UCSD-AML1 (cell line): ENCODE measurements at regions not wholly inside any gene's neighbourhood (a gene's known extent, or its start where the extent isn't known, plus 50 kb on each side); places are given as distances from the start of the nearest gene placed in this dataset.

Experiments
- DNase-seq: peaks from one replicate; lab custom pipeline; 2025; ENCODE audit not compliant: unreplicated experiment; lab: John Stamatoyannopoulos, UW

GRCh38 chr15:69652751-69653305, 200.2 kb downstream of the RPLP1 start:
- no peak for DNase-seq

- DNase-seq = no peak
These were observed 200.7 kb downstream of the RPLP1 start for GRCh38 chr15:69653306-69653705.

- no peak for DNase-seq
These were observed 201.2 kb downstream of the RPLP1 start for GRCh38 chr15:69653846-69654245.

DNA sequence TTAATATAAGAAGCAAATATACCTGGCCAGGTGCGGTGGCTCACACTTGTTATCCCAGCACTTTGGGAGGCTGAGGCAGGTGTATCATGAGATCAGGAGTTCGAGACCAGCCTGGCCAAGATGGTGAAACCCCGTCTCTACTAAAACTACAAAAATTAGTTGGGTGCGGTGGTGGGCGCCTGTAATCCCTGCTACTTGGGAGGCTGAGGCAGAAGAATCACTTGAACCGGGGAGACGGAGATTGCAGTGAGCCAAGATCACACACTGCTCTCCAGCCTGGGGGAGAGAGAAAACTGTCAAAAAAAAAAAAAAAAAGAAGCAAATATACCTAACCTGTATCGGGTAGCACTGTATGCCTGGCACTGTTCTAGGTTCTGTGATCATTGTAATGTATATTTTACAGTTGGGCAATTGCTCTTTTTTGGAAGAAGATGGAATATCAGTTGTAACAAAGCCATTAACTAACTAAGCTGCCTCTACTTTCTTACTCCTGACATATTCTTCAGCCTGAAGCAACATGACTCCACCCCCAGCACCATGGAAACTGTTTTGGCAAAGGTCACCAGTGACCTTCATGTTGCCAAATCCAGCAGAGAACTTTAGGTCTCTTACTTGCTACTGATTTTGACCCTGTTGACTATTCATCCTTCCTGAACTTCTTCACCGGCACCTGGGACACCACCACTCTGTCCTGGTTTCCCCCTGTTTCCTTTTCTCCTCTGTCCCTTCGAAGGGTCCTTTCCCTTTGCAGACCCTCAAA, 203.8 kb downstream of the RPLP1 start:
- no peak for DNase-seq

GRCh38 chr15:69657626-69658025, 205.0 kb downstream of the RPLP1 start:
- no peak for DNase-seq

DNA sequence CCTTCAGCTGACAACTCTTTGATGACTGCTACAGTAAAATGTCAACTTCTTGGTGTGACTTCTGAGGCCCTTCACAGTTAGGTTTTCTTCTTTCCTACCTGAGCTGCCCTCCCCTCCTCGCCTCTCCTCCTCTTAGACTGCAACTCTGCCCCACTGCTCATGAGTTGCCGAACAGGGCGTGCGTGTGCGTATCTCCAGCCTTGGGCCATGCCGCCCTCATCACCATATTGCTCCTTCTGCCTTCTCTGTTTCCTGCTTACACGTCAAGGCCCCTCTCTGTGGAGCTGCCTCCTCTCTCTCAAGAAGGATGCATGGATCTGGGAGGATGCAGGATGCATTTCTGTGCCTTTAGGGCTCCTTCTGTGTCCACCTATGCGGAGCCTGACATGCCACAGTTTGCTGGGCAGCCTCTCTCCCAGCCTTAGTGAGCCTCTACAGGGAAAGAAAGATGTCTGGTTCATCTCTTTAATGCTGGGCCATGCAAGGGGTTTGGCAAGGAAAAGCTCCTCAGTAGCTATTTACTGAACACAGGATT, 205.9 kb downstream of the RPLP1 start:
- no peak for DNase-seq

DNA sequence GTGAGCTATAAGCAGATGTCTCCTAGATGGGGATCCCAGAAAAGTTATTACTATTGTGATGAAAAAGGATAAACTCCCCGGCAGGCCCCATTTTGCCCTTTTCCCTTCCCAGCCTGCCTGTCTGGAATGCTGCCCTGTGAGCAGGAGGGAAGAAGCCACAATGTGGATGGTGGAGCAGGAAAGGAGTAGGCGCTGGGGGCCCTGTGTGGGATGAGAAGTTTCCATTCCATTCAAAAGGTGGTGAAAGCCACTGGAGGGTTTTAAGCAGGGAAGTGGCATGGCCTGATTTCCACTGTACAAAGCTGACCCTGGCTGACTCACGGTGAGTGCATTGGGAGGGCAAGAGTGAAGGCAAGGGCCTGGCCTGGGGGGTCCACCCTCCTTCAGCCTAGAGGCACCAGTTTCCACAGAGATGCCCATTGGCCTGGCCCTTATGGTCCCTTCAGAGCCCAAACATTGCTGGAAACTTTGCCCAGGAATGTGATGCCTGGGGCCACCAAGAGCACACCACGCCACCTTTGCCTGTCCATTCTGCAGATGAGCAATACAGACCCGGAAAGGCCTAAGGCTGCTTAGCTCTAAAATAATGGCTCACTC, 206.9 kb downstream of the RPLP1 start:
- DNase-seq = no peak

GRCh38 chr15:69660114-69660513, 207.5 kb downstream of the RPLP1 start:
- no peak for DNase-seq

DNA sequence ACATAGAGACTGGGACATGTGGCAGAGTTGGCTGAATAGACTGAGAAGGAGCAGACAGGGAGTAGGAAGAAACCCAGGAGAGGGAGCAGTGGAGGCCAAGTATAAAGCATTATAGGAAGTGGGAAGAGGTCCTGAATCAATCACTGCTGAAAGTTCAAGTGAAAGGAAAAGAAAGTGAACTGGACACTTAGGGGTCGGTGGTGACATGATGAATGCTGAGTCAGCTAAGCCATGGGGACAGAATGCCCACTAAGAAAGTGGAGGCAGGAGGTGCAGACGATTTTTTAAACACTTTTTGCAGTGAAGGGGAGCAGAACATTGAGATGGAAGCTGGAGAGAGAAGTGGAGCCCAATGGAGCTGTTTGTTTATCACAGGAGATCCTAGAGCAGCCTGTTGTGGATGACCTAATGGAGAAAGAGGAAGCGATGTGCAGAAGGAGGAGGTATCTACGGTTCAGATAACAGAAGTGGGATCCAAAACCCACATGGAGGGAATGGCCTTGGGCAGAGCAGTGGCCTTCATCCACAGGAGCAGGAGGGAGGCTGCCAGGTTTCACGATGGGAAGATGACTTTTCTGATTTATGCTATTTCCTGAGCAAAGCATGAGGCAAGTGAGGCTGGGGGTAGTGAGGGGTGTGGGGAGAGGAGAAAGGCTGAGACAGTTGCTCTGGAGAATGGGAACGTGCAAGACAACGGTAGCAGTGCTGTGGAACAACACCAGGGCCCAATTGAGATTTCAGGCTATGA, 208.2 kb downstream of the RPLP1 start:
- no peak for DNase-seq

DNA sequence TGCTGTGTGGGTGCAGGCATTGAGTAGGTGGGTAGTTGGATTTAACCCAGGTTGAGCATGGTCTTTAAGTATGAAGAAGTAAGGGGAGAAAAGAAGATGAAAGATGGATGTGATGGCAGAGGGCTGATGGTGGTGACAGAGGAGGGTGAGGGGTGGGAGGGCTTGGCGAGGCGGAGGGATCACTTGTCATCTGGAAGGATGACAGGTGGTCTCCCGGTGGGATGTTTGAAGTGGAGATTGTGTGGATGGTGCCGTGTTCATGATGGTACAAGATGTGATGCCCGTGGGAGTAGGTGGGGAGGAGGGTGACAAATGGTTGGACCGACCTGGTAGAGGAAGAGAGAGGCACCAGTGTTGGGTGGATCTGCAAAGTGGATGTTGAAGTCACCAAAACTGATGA, 208.8 kb downstream of the RPLP1 start:
- no peak for DNase-seq

- no peak for DNase-seq
These were observed 209.4 kb downstream of the RPLP1 start for GRCh38 chr15:69661871-69662644.

DNA sequence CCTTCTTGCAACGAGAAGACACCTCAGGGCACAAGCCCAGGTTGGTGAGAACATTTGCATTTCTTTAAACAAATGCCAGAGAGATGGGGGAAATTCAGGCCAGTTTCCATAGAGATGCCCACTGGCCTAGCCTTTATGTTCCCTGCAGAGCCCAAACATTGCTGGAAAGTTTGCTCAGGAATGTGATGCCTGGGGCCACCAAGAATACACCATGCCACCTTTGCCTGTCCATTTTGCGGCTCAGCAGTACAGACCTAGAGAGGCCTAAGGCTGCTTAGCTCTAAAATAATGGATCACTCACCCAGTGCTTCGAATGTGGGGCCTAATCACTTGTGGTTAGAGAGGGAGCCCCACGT, 210.0 kb downstream of the RPLP1 start:
- DNase-seq = no peak

DNA sequence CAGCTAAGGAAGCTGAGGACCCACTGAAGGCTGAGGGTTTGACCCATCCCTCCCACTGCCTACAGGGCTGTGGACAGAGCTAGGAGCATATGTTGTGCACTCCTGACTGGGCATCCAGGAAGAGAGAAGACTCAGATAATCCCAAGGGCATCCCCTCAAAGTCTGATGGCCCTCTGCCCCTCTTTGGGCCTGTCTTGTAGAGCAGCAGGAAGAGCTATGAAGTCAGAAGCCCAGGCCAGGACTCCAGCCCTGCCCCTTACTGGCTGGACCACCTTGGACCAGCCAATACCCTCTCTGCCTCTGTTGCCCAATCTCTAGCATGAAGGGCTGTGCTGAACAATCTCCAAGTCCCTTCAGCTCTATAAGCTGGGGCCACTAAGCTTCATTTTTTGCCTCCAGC, 210.8 kb downstream of the RPLP1 start:
- no peak for DNase-seq

DNA sequence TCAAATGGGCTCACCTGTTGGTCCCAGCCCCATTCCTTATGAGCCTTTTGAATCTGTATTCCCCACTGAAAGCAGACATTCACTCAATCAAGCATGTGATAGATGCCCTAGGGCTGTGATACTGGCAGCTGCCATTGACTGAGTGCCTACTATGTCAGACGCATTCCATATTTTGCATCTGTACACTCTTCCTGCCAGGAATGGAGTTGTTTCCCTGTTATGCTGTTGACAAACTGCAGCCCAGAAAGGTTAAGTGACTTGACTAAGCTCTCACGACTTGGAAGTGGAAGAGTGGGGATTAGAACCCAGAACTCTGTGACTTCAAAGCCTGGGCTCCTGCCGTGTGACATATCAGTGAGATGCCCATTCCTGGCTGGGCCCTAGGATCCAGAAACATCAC, 211.4 kb downstream of the RPLP1 start:
- no peak for DNase-seq

- DNase-seq = no peak
These were observed 212.3 kb downstream of the RPLP1 start for GRCh38 chr15:69664572-69665571.

DNA sequence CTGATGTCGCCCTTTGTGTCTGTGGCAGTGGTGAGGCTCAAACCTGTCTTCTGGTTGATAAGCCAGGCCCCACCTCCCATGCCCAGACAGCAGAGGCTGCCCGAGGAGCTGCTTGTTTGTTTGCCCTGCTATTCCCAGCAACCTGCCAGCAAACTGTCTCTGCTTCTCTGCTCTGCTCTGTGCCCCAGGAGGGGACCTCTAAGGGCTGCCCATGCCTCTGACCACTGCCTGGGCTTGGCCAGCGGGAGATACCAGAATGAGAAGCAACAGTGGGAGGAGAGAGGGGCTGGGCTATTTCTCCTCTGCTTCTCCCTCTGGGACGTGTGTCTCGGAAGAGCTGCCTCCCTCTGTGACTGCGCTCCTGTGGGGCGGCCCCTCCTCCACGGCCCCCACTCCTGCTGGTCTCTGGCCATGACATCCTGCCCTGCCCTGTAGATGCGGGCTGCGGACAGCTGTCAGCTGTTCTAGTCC, 213.1 kb downstream of the RPLP1 start:
- DNase-seq = no peak

GRCh38 chr15:69666441-69666882, 213.8 kb downstream of the RPLP1 start:
- DNase-seq = peak; percentile 55

DNA sequence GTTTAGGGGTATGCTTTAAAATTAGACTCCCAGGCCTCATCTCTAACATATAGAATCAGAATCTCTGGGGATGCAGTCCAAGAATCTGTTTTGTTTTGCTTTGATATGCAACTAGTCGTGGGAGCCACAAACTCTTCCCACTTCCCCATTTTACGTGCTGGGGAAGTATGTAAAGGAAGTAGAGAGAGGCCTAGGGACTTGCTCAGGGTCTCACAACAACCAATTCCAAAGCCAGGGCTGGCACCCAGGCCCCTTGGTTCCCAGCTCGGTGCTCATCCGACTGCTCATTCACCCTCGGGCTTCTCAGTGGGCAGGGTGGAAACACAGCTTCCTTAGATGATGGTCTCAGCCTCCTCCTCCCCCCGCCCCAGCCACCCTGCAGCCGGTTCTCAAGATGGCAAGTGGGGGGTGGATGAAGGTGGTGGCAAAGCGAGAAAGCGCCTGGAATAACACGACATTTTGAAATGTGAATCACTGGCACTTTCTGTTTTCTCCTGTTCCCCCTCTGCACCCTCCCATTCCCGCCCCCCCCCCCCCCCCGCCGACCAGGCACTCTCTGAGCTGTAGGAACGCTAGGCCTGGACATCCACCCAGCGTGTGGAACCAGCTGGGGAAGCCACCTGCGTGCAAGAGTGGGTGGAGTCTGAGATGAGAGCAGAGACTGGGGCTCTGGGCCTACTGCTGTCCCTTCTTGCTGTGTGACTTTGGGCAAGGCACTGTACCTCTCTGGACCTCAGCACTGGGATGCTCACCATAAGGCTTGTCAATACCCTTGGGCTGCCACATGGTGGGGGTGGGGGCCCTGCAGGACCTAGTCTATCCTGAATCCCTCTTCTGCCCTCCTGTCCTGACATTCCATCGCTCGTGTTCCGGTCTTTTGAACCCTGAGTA, 214.5 kb downstream of the RPLP1 start:
- peak; percentile 72 for DNase-seq
